Stimulated activated CD8-positive, alpha-beta memory T cell treated with anti-CD3 and anti-CD28 coated beads, Interleukin-2, amount 100 ng/mL, for 48 hours (primary cell): ENCODE measurements at regions not wholly inside any gene's neighbourhood (a gene's known extent, or its start where the extent isn't known, plus 50 kb on each side); places are given as distances from the start of the nearest gene placed in this dataset.

ENCODE experiments used
- DNase-seq, 2 donors: peaks; one replicate each; pipeline ENCODE4 v3.0.0-alpha.2; 2020; ENCODE audit warnings: low read depth in 2 of 2

DNA sequence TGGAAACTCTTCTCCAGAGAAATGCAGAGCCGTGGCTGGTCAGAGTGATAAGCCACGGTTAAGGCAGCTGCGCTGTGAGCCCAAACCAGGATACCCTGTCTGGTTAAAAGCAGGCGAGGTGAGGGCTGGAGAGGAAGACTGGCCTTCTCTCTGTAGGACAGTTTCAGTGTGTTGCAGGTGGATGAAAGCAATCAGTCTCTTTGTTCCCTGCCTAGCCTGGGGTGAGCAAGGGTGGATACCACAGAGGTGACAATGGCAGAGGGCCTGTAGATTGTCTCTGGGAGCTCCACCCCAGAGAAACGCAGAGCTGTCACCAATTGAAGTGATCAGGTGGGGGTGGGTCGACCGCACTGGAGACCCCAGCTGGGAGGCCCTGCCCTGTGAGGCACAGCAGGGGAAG, 621.9 kb downstream of the LRFN5 start:
- DNase-seq = no peak

DNA sequence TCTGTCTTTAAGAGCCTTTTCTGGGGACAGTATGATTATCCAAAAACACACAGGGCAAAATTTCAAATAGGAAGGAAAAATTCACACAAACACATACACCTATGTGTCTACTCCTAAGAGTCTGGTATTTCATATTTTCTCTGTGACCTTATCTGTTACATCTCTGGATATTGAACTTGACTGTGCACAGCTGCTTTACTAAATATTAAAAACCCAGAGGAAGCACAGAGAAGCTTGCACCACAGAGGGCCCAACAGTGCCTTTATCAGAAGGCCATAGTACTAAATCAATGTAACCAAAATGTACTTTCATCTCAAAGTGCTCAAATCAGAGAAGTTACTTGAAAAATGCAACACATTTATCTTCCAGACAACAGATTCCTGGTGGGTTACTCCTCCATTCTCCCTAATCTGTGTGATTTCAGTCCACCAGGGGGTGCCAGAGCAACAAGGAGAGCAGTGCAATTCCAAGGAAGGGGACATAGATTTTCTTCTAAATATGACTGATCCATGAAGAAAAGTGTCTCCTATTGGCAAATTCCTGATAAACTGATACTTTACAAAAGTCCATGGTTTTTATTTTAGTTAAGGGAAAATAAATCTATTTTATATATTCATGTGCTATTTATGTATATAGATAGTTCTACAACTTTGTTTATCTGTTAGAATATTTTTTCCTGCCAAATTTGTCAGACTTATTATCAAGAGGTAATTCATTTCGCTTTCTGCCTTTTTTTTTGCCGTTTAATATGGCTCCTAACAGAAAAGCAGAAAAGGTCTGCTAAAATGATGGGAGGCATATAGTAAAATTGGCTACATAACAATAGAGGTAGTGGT, 617.6 kb downstream of the LRFN5 start:
- peak in 1 of 2 donors; percentile 3 for DNase-seq

DNA sequence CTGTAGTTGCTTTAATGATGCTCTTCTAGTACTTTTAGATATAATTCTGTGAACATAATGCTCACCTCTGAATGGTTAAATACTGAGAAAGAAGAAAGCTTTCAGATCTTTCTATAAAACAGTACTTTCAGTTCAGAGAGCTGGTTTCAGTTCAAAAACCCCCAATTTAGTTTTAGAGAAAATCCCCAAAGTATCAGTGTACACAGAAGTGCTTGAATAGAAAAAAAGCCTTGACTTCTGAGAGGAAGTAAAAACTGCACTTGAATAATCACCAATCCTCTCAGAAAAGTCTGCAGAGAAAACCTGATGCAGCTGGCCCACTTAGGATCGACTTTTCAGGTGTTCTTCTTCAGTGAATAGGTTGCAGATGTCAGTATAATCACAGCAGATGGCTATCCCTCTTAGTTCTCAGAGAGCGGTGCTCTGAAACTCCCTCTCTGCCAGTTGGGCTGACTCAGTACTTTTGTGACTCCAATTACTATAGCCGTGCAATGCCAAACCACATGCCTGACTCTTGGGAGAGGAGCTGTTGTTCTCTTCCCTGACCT, 616.3 kb downstream of the LRFN5 start:
- no peak for DNase-seq

DNA sequence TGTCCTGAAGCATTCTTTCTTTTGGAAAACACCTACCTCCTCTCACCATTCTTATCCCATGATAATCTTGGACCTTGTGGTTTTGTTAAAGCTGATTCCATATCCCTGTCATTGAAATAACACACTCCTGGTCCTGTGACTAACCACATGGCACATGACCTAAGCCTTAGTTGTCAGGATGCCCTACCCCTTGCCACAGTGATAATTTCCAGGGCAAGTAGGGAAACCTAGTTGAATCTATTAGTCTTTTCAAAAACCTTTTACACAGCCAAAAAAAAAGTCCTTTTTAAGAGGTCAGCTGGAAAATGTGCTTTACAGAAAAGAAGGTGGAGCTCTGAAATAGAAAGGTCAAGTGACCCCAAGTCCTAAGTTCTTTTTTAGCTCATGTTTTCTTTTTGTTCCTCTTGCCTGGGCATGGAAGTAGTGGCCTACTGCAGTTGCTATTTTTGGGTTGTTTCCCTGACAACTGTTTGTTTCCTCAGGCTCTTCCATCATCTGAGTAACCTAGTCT, 608.4 kb downstream of the LRFN5 start:
- no peak for DNase-seq

DNA sequence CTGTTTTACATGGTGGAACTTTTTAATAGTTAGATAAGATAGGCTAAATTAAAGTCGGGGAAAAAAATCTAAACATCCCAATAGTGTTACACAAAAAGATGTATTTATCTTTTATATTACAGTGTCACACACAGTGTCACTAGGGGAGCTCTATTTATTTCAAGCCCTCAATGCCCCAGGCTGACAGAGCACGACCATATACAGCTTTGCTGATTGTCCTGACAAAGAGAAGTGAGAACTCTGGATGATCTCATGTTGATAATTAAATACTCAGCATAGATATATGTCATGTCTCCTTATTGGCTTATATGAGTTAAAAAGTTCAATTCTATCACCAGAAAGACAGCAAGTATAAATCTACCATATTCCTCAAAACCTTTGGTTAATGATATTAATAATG, 594.3 kb downstream of the LRFN5 start:
- no peak for DNase-seq

DNA sequence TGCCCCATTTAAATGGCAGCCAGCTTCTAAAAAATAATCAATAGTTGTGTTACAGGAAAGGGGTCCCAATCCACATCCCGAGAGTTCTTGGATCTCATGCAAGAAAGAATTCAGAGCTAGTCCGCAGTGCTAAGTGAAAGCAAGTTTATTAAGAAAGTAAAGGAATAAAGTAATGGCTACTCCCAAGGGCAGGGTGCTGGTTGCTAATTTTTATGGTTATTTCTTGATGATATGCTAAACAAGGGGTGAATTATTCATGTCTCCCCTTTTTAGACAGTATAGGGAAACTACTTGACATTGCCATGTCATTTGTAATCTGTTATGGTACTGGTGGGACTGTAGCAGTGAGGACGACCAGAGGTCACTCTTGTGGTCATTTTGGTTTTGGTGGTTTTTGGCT, 591.3 kb downstream of the LRFN5 start:
- no peak for DNase-seq

DNA sequence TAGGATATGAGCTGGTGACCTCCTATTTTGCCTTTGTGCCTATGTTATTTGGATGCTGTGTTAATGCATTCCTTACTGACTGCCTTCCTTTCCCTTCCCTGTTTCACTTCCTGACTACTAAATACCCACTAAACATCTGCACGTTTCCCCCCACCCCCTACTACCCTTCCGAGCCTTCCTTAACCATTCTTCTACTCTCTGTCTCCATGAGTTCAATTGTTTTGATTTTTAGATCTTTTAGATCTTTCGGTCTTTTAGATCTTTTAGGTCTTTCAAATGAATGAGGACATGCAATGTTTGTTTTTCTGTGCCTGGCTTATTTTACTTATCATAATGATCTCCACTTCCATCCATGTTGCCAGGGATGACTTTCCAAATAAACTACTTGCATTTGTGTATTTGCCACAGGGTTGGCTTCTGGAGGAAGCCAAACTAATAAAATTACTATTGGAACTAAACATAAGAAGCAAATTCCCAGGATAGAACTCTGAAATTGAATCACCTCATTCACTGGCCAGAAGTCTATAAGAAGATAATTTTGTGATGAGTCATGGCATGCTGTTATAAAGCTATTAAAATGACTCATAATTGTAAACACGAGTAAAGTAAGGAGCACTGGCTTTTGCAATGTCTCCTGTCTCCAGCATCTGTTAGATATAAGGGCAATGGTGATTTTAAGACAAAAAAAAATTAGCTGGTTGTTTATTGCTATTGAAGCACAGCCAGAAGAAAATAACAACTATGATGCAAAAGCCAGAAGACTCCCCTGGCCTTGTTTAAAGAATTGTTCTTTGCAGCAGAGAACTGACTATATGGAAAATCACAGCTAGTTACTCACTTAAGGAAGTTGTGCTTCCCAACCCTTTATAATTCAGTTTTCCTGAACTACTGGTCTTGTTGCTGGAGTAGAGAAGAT, 586.3 kb downstream of the LRFN5 start:
- DNase-seq = no peak

DNA sequence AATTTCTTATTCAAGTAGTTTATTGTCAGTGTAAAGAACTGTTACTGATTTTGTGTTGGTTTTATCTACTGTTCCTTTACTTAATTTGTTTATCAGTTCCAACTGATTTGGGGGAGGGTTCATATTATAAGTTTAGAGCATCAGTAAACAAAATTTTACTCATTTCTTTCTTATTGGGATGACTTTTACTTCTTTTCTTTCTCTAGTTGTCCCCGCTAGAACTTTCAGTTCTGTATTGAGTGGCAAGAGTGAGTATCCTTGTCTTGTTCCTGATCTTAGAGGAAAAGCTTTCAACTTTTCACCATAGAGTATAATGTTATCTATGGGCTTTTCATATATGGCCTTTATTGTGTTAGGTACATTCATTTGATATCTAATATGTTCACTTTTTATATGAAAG, 584.1 kb downstream of the LRFN5 start:
- DNase-seq = no peak

DNA sequence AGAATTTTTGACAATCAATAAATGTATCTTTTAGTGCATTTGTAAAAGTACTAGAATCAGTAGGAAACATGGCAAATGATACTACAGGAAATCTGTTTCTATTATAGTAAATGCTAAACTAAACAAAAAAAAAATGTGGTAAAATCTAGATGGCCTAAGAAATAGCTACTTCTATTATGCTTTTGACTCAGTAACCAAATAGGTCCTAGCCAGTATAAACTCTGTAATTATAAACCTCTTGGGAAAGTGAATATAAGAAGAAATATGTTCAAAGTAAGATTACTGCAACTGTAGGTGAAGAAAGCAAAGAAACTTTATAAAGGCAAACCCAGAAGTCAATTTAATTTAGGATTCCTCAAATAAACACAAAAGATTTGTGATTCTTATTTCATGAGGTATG, 581.2 kb downstream of the LRFN5 start:
- DNase-seq = no peak

DNA sequence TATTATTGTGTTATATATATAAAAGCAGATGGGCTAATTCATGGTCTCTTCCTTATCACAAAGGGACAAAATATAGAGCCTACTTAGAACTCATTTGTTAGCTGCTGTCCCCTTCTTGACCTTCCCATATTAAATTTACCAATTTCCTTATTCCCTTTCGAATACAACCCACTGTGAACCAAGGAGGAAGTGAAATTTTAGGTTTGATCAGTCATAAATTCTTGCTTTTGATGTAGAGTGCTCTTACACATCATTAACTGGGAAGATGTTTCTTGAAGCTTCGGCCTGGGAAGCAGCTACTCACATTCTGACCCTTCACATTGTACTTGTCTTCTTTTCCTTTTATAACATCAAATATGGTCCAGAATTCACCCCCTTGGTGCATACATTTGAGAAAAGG, 579.0 kb downstream of the LRFN5 start:
- no peak for DNase-seq

DNA sequence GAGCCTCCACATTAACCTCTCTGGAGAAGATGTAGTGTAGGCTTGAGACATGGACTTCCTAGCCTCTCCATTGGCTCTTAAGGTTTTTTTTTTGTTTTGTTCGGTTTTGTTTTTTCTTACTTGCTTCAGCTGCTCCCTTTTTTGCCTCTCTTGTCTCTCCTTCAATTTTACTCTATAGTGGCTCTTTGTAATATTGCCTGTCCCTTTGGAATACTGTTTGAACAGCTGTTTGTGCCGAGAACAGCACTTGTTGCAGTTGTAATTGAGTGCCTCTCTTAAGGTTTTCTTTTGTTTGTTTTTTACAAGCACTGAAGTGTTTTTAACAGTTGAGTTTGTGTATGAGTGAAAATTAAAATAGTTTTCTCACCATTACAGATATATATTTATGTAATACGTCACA, 567.7 kb downstream of the LRFN5 start:
- DNase-seq = no peak

DNA sequence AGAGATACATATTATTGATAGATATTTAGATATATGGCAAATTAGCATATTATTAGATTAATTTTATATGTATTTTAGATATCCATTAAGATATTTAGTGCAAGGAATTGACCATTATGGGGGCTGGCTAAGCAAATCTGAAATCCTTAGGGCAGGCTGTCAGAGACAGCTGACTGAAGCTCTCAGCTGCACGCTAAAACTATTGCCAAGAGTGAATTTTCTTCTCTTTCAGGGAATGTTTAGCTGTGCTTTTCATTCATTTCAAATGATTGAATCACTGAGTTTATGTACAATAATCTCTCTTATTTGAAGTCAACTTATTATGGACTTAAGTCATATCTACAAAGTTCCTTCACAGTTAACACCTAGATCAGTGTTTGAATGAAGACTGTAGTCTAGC, 566.5 kb downstream of the LRFN5 start:
- DNase-seq = no peak

DNA sequence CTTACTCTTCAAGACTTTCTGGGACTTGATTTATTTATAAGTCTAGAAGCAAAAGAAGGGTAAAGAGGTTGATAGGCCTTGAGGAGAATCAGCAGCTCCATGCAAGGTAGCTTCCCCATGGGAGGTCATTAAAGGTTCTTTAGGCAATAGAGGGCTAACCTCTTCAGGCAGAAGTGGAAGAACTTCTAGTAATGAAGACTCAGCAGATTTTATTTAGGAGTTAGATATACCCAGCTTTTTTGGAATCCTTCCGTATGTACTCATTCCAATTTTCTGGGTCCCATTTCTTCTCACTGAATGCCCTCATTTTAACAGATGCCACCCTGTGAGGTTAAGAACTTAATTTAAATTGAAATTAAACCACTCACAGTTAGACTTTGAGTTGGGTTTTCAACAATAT, 565.6 kb downstream of the LRFN5 start:
- no peak for DNase-seq

DNA sequence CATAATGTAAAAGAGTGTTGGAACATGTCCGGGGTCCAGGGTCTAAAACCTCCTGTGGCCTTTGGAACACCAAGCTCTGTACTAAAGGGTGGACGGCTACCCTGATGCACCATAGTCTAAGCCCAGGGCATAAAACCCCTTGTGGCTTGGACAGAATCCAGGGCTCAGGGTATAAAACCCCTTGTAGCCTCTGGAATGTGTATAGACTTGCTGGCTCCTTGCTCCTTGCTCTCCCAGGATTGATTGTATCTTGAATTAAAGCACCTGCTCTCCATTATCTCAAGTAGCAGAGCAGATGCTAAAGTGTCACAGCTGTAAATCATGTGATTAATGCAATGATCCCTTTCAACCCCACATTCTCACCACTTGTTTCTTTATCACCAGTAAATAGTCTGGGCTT, 556.5 kb downstream of the LRFN5 start:
- no peak for DNase-seq

DNA sequence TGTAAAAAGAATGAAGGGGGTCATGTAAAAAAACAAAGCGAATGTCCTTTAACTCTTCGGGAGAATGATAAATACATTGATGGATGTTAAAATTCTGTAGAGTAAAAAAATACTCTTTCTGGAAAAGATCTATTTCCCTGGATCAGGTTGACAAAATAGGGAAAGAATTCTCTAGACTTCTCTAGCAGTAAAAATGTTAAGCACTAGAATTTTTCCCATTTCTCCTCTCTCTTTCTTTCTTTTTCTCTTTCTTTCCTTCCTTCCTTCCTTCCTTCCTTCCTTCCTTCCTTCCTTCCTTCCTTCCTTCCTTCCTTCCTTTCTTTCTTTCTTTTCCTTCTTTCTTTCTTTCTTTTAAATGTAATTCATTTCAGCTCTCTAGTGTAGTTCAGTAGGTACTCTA, 552.5 kb downstream of the LRFN5 start:
- no peak for DNase-seq

DNA sequence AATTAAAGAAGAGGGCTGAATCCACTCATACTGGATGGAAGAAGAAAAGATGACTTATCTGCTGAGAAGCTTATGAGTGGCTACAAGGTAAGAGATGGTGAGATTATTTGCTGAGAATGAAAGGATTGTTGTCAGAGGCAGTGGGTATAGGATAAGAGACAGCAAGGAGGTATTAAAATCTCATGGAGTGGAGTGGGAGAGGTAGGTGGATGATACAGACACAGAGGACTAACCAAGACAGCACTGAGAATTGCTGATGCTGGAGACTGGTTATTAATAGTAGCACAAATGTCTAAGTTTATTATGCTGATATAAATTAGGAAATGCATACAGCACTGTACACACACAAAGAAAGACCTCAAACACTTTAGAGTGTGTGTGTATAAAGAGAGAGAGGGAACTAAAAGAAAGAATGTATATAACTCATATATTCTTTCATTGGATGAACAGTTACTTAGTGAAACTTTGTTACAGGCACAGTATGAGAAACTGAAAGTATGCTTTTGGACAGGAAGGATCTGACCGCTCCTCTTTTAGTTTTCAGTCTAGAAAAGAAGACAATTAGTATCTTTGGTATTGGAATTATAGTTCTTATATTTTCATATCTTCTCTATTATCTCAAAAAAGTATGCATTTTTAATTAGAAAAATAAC, 543.1 kb downstream of the LRFN5 start:
- no peak for DNase-seq

DNA sequence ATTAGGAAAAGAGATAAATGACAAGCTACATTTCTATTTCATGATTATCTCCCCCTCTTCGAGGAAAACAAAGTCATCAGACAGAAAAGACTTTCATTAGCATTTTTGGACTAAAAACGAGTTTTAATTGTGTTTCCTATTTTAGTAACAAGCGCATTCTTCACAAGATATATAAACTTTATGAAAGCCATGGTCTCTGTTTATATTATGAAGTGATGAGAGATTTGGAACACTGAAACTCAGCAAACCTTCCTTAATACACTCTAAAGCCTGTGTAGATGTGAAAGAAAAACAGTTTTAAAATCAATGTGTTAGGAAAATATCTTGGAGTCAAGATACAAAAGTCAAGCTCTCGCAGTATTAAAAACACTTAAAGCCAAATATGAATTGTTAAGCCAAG, 539.1 kb downstream of the LRFN5 start:
- no peak for DNase-seq

DNA sequence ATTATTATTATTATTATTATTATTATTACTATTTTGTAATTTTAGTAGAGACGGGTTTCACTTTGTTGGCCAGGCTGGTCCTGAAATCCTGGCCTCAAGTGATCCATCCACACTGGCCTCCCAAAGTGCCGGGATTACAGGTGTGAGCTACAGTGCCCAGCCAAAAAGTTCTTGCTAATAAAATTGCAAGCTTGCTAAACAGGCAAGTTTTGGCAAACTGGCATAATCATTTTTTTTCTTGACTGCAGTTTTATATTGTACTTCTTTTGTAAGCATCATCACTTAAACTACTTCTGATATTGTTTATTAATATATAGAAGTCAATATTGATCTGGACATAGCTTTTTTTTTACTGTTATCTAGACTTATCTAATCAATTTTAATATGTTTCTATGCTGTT, 536.4 kb downstream of the LRFN5 start:
- DNase-seq = no peak

DNA sequence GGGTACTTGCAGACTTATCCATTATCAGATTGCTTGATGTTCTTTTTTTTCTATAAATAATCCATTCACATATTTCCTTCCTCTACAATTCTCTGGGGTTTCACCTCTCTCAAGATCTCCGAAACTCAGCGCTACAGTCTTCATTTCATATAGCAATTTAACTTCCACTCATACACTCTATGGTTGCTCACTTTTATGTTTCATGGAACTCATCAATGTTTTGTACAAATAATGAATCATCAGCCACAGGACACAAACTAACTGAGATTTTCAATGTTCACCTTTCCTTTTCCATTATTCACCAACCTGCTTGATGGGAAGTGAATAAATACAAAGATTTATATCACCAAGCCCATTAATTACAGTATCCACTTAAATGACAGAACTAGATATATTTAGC, 534.7 kb downstream of the LRFN5 start:
- DNase-seq = no peak

DNA sequence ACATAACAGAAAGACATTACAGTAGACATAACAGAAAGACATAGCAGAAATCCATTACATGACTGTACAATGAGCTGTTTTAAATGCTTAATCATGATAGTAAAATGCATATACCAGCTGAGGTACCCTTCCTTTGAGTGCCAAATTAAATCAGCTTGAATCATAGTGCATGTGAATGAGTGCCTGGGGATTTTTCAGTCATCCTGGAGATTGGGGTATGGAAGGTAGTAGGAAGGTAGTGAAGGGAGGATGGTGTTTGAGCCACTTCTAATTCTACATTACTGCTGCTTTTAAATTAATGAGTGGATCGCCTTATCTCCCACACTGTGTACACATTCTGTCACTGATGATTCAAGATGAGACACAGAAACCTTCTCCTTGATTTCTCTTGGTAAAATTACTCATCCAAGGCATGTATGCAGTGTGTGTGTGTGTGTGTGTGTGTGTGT, 534.2 kb downstream of the LRFN5 start:
- no peak for DNase-seq

DNA sequence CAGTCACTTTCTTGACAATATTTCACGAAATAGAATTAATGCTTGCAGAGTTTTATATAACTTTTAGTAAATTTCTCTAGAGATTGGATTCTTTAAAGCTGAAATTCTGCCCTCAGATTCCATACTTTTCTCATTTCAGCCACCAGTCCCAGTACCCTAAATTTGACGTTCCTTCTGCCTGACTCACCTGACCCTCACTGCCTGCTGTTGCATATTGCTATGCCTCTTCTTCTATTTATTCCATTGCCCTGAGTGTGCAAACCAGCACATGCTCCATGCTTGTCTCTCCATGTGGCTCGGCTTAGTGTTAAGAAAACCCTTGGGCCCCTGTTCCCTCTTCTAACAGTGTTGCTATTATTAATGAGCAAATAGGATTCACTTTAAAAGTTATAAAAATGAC, 533.3 kb downstream of the LRFN5 start:
- DNase-seq = no peak

DNA sequence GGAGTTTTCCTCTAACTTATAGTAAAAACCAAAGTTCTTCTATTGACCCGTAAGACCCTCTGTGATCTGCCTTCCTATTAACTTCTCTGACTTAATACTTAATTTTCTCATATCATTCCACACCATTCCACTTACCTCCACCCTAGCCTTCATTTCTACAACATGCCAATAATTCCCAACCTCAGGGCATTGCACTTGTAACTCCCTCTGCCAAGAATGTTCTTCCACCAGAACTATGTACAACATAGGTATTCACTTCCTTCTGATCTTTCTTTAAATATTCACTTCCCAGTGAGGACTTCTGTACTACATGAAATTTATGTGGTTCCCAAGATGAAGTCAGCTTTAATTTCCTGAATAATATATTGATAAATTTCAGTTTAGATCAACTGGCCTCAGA, 531.7 kb downstream of the LRFN5 start:
- no peak for DNase-seq
